OCI-LY3 (cell line): ENCODE measurements at regions not wholly inside any gene's neighbourhood (a gene's known extent, or its start where the extent isn't known, plus 50 kb on each side); places are given as distances from the start of the nearest gene placed in this dataset.
"Not testable (repeated sequence)": the region's sequence is repeated elsewhere in the genome, so short reads cannot be mapped to it uniquely, and the experiment has no call there.

Source experiments
- CTCF ChIP-seq: fragments of 200-600, 300-600 bp; sonication (generic); IDR thresholded peaks from 2 replicates; pipeline ENCODE4 v1.5.1; 2014; ENCODE audit warnings: antibody characterized with exemption, low read length, low read depth
- EZH2phosphoT487 ChIP-seq: fragments of 200-600 bp; shearing (Covaris generic); IDR thresholded peaks from 2 replicates; pipeline ENCODE4 v1.6.1; 2018; ENCODE audit warnings: antibody characterized with exemption, mixed run types, low read depth

- not testable (repeated sequence) for TF ChIP-seq CTCF, EZH2phosphoT487
Observed at GRCh38 chr14:105884192-105884807, 357.9 kb downstream of the TMEM121 start.
